Right atrium auricular region (tissue), 2 donors: ENCODE measurements at regions not wholly inside any gene's neighbourhood (a gene's known extent, or its start where the extent isn't known, plus 50 kb on each side); places are given as distances from the start of the nearest gene placed in this dataset.

Experiments
- DNase-seq: peaks from one replicate; pipeline ENCODE4 v3.0.0-alpha.2; 2019; ENCODE audit warnings: low spot score
- H3K27ac ChIP-seq, 2 donors: fragments of 200-600 bp; sonication (generic); 1 replicate in 1 of 2; 2 replicates in 1 of 2; pipeline ENCODE4 v1.5.1; 2016 to 2019
- H3K27me3 ChIP-seq, 2 donors: fragments of 200-600 bp; sonication (generic); one replicate each; pipeline versions ENCODE4 v1.5.1 to v1.6.0; 2017 to 2019
- H3K36me3 ChIP-seq: fragments of 200-600 bp; sonication (generic); one replicate; pipeline ENCODE4 v1.5.1; 2016
- H3K4me1 ChIP-seq, 2 donors: fragments of 200-600 bp; sonication (generic); one replicate each; pipeline versions ENCODE4 v1.5.1 to v1.6.0; 2017 to 2019
- H3K4me3 ChIP-seq, 2 donors: fragments of 200-600 bp; sonication (generic); 1 replicate in 1 of 2; 2 replicates in 1 of 2; pipeline ENCODE4 v1.5.1; 2017 to 2019; ENCODE audit warnings: mild to moderate bottlenecking in 1 of 2, moderate library complexity in 1 of 2
- H3K9me3 ChIP-seq, 2 donors: fragments of 200-600 bp; sonication (generic); one replicate each; pipeline ENCODE4 v1.5.1; 2019
- CTCF ChIP-seq, 2 donors: fragments of 200-600 bp; sonication (generic); IDR thresholded peaks; one replicate each; pipeline ENCODE4 v1.5.1; 2019; ENCODE audit warnings: antibody characterized with exemption in 2 of 2

DNA sequence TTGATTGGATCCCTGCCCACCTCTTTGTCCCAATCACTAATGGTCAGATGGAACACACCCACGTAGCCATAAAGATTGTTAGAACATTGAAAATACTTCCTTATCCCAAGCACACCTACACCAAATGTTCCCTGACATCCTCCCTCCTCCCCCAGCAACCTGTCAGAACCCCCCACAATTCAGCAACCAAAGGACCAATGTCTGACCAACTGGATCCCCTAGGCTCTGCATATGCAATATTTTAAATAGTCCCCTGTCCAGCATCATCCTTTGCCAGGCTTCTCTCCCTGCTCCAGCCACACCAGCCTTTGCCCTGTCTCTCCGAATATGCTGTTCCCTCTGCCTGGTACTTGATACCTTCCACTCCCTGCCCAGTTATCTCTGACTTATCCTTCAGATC is 54.9 kb upstream of the CES5A start:
- Histone ChIP-seq H3K27me3 (no peaks in the 10 kb centered on the region), H3K27ac (no peak overlapping the region), H3K36me3 (no peaks in the 10 kb centered on the region), H3K4me1 (no peaks in the 10 kb centered on the region), H3K4me3 (no peak overlapping the region), H3K9me3 (no peaks in the 10 kb centered on the region)
- TF ChIP-seq CTCF (IDR thresholded peaks at IDR 0.05) = no peak
- no peak for DNase-seq

DNA sequence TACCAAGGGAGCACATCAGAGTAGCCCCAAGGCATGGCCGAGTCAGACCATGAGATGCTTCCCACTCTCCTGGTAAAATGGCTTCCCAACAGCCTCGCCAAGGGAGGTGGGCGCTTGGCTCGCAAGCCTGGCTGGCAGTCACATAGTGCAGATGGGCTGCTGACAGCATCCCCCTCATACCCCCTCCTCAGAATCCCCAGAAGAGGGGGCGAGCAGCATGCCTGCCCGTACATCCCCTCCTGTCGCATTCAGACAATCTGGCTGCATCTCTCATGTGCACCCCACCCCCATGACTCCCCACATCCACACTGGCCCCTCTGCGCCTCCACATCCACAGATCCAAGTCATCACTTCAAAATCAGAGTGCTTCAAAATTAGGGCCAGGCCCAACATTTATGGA is 54.0 kb upstream of the CES5A start:
- no peak for TF ChIP-seq CTCF (IDR thresholded peaks at IDR 0.05)
- Histone ChIP-seq H3K36me3 (no peaks in the 10 kb centered on the region), H3K9me3 (no peaks in the 10 kb centered on the region), H3K27me3 (no peaks in the 10 kb centered on the region), H3K27ac (no peak overlapping the region), H3K4me3 (no peak overlapping the region), H3K4me1 (no peaks in the 10 kb centered on the region)
- DNase-seq = no peak

DNA sequence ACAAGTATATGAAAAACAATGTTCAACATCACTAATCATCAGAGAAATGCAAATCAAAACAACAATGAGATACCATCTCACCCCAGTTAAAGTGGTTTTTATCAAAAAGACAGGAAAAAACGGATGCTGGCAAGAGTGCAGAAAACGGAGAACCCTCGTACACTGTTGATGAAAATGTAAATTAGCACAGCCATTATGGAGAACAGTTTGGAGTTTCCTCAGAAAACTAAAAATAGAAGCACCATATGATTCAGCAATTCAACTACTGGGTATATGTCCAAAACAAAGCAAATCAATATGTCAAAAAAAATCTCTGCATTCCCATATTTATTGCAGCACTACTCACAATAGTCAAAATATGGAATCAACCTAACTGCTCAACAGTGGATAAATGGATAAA is 50.1 kb upstream of the CES5A start:
- no peaks in the 10 kb centered on the region for H3K4me1 ChIP-seq
- no peak for DNase-seq
- no peak for TF ChIP-seq CTCF (IDR thresholded peaks at IDR 0.05)
- H3K4me3 ChIP-seq = no peak overlapping the region
- no peaks in the 10 kb centered on the region for H3K36me3 ChIP-seq
- no peak overlapping the region for H3K27ac ChIP-seq
- H3K9me3 ChIP-seq = no peaks in the 10 kb centered on the region
- no peaks in the 10 kb centered on the region for H3K27me3 ChIP-seq
